AG09309 (cell line): ENCODE measurements at regions not wholly inside any gene's neighbourhood (a gene's known extent, or its start where the extent isn't known, plus 50 kb on each side); places are given as distances from the start of the nearest gene placed in this dataset.

Experiments used
- DNase-seq: peaks from one replicate; pipeline ENCODE4 v3.0.0-alpha.2; 2010; ENCODE audit warnings: low read depth
- H3K4me3 ChIP-seq: 2 replicates; pipeline ENCODE4 v1.5.1; 2011; ENCODE audit warnings: mild to moderate bottlenecking, low read depth, low read length, moderate library complexity; ENCODE audit not compliant: control insufficient read depth
- TF ChIP-seq, protein P1 (sequence below): IDR thresholded peaks from 2 replicates; pipeline ENCODE4 v1.5.1; 2011; ENCODE audit warnings: mild to moderate bottlenecking, low read depth, low read length, inconsistent platforms; ENCODE audit not compliant: insufficient read depth, control insufficient read depth; ENCODE audit errors: missing control alignments

DNA sequence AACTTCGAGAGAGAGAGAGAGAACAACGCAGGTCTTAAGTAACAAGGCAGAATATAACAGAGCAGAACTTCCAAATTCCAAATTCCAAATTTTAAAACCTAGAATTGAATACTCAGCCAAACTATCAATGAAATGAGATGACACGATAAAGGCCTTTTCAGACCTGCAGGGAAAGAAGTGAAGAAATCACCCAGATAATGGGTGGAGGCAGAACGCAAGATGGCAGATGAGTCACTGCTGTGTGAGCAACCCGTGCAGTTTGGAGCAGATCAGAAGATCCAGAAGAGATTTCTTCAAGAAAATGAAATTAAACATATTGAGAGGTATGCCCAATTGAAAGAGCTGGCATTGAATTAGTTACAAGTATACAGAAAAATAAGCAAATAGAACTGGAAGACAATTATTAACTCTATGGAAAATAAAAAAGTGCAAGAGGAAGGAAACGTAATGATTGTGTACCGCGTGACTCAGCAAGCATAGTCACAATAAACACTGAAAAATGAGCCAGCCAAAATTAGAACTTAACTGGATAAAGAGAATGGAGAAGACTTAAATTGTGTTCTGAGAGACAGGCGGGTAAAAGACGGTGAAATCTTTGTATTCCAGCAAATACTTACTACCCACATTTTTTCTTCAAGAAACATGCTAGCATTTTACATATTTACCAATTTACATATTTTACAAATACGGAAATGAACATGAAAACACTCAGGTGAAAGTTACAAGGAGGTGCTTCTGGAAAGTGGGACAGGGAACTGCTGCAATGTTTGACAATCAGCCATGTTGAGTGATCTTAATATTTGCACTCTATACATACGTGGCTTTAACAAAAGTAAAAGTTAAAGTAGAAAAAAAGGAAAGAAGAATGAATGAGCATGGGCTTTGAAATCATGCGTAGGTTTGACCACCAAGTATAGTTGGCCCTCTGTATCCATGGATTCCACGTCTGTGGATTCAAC is 87.9 kb upstream of the CDYL start:
- peak; percentile 39 for DNase-seq
- peak overlapping the region; percentile 15 for H3K4me3 ChIP-seq
- TF ChIP-seq, protein P1, sequence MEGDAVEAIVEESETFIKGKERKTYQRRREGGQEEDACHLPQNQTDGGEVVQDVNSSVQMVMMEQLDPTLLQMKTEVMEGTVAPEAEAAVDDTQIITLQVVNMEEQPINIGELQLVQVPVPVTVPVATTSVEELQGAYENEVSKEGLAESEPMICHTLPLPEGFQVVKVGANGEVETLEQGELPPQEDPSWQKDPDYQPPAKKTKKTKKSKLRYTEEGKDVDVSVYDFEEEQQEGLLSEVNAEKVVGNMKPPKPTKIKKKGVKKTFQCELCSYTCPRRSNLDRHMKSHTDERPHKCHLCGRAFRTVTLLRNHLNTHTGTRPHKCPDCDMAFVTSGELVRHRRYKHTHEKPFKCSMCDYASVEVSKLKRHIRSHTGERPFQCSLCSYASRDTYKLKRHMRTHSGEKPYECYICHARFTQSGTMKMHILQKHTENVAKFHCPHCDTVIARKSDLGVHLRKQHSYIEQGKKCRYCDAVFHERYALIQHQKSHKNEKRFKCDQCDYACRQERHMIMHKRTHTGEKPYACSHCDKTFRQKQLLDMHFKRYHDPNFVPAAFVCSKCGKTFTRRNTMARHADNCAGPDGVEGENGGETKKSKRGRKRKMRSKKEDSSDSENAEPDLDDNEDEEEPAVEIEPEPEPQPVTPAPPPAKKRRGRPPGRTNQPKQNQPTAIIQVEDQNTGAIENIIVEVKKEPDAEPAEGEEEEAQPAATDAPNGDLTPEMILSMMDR: no peak

GRCh38 chr6:4687656-4687988 is 88.6 kb upstream of the CDYL start:
- no peak overlapping the region for H3K4me3 ChIP-seq
- DNase-seq: no peak
- TF ChIP-seq, protein P1: no peak

GRCh38 chr6:4682431-4683097 is 93.6 kb upstream of the CDYL start:
- TF ChIP-seq, protein P1: no peak
- no peak overlapping the region for H3K4me3 ChIP-seq
- no peak for DNase-seq

DNA sequence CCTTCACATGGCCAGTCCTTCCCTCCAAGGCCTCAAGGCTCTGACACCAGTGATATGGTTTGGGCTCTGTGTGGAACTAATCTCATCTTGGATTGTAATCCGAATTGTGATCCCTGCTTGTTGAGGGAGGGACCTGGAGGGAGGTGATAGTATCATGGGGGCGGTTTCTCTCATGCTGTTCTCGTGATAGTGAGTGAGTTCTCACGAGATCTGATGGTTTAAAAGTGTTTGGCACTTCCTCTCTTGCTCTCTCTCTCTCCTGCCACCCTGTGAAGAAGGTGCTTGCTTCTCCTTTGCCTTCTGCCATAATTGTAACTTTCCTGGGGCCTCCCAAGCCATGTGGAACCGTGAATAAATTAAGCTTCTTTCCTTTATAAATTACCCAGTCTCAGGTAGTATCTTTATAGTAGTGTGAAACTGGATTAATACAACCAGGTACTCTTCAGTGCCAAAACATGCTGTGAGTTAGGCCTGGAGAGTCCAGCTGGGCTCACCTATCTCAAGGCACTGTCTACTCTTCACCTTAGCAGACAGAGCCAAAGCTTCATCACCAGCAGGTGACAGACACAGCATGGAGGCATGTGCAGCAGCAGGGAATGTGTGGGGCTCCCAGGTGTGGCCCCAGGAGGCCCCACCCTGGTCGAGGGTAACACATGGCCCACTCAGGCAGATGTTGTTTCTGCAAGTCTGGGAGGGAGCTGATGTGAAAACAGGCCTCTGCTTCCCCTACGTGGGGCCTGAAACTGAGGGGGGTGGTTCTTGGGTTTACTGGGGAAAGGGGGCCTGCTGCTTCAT is 97.5 kb upstream of the CDYL start:
- TF ChIP-seq, protein P1: no peak
- H3K4me3 ChIP-seq: no peak overlapping the region
- no peak for DNase-seq

- H3K4me3 ChIP-seq: no peak overlapping the region
- no peak for DNase-seq
- TF ChIP-seq, protein P1: no peak
These were observed 98.5 kb upstream of the CDYL start for GRCh38 chr6:4677751-4678065.

DNA sequence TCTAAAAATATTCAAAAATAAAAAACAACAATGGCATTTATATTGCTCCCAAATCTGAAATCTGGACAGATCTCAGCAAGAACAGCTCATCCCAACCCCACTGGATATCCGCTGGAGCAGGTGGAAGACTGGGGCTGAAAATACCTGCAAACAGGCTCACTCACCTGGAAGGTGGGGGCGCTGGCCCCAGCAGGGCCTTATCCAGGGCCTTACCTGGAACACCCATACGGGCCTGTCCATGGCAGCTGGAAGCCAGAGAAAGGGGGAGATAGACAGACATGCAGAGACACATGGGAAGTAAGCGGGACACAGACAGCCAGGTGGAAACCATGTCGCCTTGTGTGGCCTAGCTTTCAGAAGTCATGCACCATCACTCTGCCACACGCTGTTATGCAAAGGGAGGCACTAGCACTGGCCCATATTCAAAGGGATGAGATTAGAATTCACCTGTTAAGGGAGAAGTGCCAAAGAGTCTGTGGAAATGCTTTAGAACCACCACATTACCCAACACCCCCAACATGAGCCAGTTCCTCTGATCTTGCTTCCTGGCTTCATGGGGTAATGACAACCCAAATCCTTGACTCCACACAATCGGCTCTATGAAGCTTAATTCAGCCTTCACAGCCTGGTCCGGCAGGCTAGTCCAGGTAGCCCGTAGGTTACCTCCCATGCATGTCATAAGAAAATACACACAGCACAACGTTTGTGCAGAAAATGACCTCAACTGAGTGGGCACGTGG is 99.0 kb upstream of the CDYL start:
- H3K4me3 ChIP-seq: no peak overlapping the region
- no peak for DNase-seq
- TF ChIP-seq, protein P1: no peak
